NCI-H2227 treated with DMSO at 0.1 percent for 48 hours (cell line): ENCODE measurements at regions not wholly inside any gene's neighbourhood (a gene's known extent, or its start where the extent isn't known, plus 50 kb on each side); places are given as distances from the start of the nearest gene placed in this dataset.

Experiments used
- DNase-seq: peaks from one replicate; lab custom pipeline; 2025; lab: John Stamatoyannopoulos, UW

DNA sequence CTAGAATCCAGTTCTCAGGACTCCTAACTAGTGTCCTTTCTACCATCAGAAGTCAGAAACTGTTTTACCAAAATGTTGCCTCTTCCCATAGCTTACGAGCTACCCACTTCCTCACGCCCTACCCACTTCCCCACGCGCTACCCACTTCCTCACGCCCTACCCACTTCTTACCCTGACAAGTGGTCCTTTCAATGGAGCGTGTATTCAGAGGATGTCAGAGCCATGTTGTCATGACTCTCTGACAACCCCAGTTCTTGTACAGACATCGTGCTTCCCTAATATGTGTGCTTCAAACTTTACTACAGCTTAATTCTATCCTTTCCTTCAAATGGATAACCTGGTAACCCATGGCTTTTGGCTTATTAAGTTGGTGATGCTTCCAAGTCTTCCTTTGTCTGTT lies 84.8 kb upstream of the PHF14 start:
- DNase-seq, result no peak

DNA sequence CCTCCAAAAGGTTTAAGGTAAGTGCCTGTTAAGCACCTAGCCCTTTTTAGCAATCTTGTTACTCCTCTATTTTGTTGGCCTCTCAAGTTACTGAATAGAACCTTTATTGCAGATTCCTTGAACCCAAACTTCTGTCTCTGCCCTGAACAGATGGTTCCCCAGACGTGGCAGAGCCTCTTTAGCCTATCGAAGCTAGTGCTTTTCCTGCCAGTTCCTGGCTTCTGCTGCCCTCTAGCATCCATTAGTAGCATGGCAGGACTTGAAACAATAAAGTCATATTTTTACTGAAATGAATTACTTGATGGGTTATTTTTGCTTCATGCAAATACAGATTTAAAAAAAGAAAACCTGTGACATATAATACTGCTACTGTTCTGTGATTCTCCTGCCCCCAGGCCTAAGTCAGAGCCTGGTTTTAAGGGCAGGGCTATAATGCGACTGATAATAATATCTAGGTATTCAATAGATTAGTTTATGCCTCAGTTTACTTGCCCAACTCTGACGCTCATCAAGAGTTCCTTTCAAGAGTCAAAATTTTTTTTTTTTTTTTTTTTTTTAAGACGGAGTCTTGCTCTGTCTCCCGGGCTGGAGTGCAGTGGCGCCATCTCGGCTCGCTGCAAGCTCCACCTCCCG lies 84.3 kb upstream of the PHF14 start:
- DNase-seq, result peak; percentile 39

DNA sequence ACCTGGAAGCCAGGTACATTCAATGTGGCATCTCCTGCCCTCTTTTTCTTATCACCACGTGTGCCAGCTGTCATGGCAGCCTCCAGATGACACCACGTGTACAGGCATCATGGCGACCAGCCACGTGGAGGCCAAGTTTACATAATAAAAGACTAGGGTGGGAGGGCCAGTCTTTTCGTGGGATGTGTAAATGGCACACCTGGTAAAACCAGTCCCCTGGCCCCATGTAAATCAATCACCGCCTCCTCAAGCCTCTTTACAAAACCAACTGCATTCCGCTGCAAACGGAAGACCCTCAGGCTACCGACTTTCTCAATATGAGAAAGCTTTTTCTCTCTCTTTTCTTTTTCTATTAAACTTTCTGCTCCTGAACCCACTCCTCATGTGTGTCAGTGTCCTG lies 65.1 kb upstream of the PHF14 start:
- DNase-seq, result no peak

DNA sequence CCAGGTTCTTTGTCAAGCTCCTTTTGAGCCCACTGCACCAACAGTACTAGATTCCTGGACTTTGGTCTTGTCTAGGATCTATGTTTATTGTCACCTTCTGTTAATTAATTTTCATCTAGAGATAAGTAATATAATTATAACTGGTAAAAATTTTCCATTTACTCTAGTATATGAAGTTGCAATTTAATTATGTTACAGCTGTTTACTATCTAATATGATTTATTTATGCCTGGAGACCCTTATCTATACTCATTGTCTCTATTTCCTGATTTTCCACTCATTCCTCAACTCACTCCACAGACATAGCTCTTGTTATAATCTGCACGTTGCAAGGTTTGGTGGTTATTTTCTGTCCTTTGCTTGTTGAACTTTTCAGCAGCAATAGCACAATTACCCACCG lies 63.2 kb upstream of the PHF14 start:
- DNase-seq, result no peak

DNA sequence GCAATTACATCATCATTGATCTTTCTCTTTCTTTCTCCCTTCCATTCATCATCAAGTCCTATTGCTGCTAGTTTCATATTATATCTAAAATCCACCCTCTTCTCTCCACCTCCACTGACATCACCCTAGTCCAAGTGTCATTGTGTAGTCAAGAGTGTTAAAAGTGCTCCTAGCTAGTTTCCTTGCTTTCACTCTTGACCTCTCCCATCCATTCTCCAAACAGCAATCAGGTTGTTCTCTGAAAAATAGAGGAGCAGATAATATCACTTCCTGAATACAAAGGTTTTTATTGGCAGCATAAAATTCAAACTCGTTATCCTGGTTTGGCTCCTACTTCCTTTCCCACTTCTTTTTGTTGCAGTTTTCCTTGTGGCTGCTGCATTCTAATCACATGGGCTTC lies 61.6 kb upstream of the PHF14 start:
- no peak for DNase-seq

DNA sequence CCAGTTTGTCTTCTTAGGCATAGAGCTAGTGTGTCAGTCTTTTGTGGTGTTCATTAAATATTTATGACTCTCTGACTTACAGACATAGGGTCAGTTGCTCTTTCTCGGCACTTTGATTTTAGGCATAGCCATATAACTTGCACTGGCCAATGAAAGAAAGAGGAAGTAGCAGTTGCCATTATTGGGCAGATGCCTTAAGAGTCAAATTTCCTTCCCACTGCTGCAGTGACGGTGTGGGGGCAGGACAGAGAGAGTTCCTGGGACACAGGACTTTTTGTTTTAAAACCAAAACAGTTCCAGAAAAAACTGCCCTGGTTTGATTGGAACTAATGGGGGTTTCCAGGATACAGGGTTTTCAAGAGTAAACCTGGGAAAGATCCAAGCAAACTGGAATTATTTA lies 60.2 kb upstream of the PHF14 start:
- DNase-seq, result no peak

DNA sequence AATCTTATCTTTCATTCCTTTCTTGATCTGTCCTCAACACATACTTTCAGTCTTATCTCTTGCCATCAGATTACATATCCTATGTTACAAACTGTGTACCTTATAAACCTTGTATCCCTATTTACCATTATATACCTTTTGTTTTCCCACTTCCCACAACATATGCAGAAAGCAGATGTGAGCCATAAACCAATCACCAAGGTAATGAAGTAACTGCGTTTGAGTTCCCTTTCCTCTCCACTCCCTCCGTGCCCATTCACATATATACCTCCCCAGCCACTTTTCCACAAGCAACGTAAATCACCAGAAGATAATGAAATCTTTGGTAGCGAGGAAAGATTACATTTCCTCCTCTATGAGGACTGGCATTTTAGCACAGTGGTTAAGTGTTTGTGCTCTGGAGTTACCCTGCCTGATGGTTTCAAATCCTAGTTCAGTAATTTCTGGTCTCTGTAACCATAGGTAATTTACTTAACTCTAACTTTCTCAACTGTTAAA lies 55.5 kb upstream of the PHF14 start:
- DNase-seq, result no peak

DNA sequence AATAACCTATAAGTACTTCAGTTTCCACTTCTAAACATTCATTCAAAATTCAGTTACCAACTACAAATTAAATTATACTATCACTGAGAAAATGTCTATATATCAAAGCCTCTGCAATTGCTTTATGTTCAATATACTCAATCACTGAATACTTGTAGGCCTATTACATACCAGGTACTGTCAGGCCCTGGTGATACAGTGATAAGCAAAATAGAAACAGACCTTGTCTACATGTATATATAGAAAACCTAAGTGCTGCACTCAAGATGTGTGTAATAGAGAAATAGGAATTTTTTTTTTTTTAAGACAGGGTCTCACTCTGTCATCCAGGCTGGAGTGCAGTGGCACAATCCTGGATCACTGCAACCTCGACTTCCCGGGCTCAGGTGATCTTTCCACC lies 53.7 kb upstream of the PHF14 start:
- no peak for DNase-seq
